ENCODE measurements at regions not wholly inside any gene's neighbourhood (a gene's known extent, or its start where the extent isn't known, plus 50 kb on each side); places are given as distances from the start of the nearest gene placed in this dataset.
"Not testable (repeated sequence)": the region's sequence is repeated elsewhere in the genome, so short reads cannot be mapped to it uniquely, and the experiment has no call there.

- in situ Hi-C loops (cut with HindIII; ENCODE audit: low pct_unique_long_range_greater_than_20kb, low sequenced_read_pairs) = no loop called here
- no peak for DNase-seq (ENCODE audit: low read depth in 1 of 2, low spot score in 1 of 2)
- TF ChIP-seq JUND (IDR thresholded peaks at IDR 0.05; ENCODE audit: low read depth) = no peak
Measured at GRCh38 chr6:74439123-74439811, 743.3 kb downstream of the CD109 start.

GRCh38 chr6:74438395-74438794 lies 742.4 kb downstream of the CD109 start:
- in situ Hi-C loops (cut with HindIII; ENCODE audit: low pct_unique_long_range_greater_than_20kb, low sequenced_read_pairs); DNase-seq (ENCODE audit: low read depth in 1 of 2, low spot score in 1 of 2): not testable (repeated sequence)

GRCh38 chr6:74434171-74434570 lies 738.2 kb downstream of the CD109 start:
- no peak for DNase-seq (ENCODE audit: low read depth in 1 of 2, low spot score in 1 of 2)
- no peak for TF ChIP-seq JUND (IDR thresholded peaks at IDR 0.05; ENCODE audit: low read depth)
- in situ Hi-C loops (cut with HindIII; ENCODE audit: low pct_unique_long_range_greater_than_20kb, low sequenced_read_pairs) = no loop called here

- in situ Hi-C loops (cut with HindIII; ENCODE audit: low pct_unique_long_range_greater_than_20kb, low sequenced_read_pairs) = no loop called here
- TF ChIP-seq JUND (IDR thresholded peaks at IDR 0.05; ENCODE audit: low read depth) = no peak
- DNase-seq (ENCODE audit: low read depth in 1 of 2, low spot score in 1 of 2) = no peak
Measured at GRCh38 chr6:74431873-74432580, 736.0 kb downstream of the CD109 start.

GRCh38 chr6:74420221-74420620 lies 724.2 kb downstream of the CD109 start:
- no peak for TF ChIP-seq JUND (IDR thresholded peaks at IDR 0.05; ENCODE audit: low read depth)
- in situ Hi-C loops (cut with HindIII; ENCODE audit: low pct_unique_long_range_greater_than_20kb, low sequenced_read_pairs) = no loop called here
- no peak for DNase-seq (ENCODE audit: low read depth in 1 of 2, low spot score in 1 of 2)

GRCh38 chr6:74415056-74415455 lies 719.1 kb downstream of the CD109 start:
- no peak for DNase-seq (ENCODE audit: low read depth in 1 of 2, low spot score in 1 of 2)
- no peak for TF ChIP-seq JUND (IDR thresholded peaks at IDR 0.05; ENCODE audit: low read depth)
- in situ Hi-C loops (cut with HindIII; ENCODE audit: low pct_unique_long_range_greater_than_20kb, low sequenced_read_pairs) = no loop called here

GRCh38 chr6:74410630-74411029 lies 714.6 kb downstream of the CD109 start:
- in situ Hi-C loops (cut with HindIII; ENCODE audit: low pct_unique_long_range_greater_than_20kb, low sequenced_read_pairs) = no loop called here
- DNase-seq (ENCODE audit: low read depth in 1 of 2, low spot score in 1 of 2) = peak in 1 of 2 experiments; percentile 27
- TF ChIP-seq JUND (IDR thresholded peaks at IDR 0.05; ENCODE audit: low read depth) = no peak

GRCh38 chr6:74409447-74409846 lies 713.4 kb downstream of the CD109 start:
- peak in 1 of 2 experiments; percentile 73 for DNase-seq (ENCODE audit: low read depth in 1 of 2, low spot score in 1 of 2)
- in situ Hi-C loops (cut with HindIII; ENCODE audit: low pct_unique_long_range_greater_than_20kb, low sequenced_read_pairs) = no loop called here
- no peak for TF ChIP-seq JUND (IDR thresholded peaks at IDR 0.05; ENCODE audit: low read depth)

- in situ Hi-C loops (cut with HindIII; ENCODE audit: low pct_unique_long_range_greater_than_20kb, low sequenced_read_pairs) = no loop called here
- no peak for DNase-seq (ENCODE audit: low read depth in 1 of 2, low spot score in 1 of 2)
- TF ChIP-seq JUND (IDR thresholded peaks at IDR 0.05; ENCODE audit: low read depth) = no peak
Measured at GRCh38 chr6:74408844-74409243, 712.8 kb downstream of the CD109 start.

- in situ Hi-C loops (cut with HindIII; ENCODE audit: low pct_unique_long_range_greater_than_20kb, low sequenced_read_pairs) = no loop called here
- no peak for TF ChIP-seq JUND (IDR thresholded peaks at IDR 0.05; ENCODE audit: low read depth)
- DNase-seq (ENCODE audit: low read depth in 1 of 2, low spot score in 1 of 2) = peak in 1 of 2 experiments; percentile 4
Measured at GRCh38 chr6:74404366-74404765, 708.4 kb downstream of the CD109 start.

- no peak for TF ChIP-seq JUND (IDR thresholded peaks at IDR 0.05; ENCODE audit: low read depth)
- in situ Hi-C loops (cut with HindIII; ENCODE audit: low pct_unique_long_range_greater_than_20kb, low sequenced_read_pairs) = no loop called here
Measured at GRCh38 chr6:74402781-74403180, 706.8 kb downstream of the CD109 start.

GRCh38 chr6:74378437-74378836 lies 682.4 kb downstream of the CD109 start:
- in situ Hi-C loops (cut with HindIII; ENCODE audit: low pct_unique_long_range_greater_than_20kb, low sequenced_read_pairs); DNase-seq (ENCODE audit: low read depth in 1 of 2, low spot score in 1 of 2): not testable (repeated sequence)

More at GRCh38 chr6:74402781-74403180, 706.8 kb downstream of the CD109 start:
- DNase-seq (ENCODE audit: low read depth in 1 of 2, low spot score in 1 of 2) = no peak

- in situ Hi-C loops (cut with HindIII; ENCODE audit: low pct_unique_long_range_greater_than_20kb, low sequenced_read_pairs) = no loop called here
- DNase-seq (ENCODE audit: low read depth in 1 of 2, low spot score in 1 of 2) = peak in 1 of 2 experiments; percentile 10
- TF ChIP-seq JUND (IDR thresholded peaks at IDR 0.05; ENCODE audit: low read depth) = no peak
Measured at GRCh38 chr6:74369556-74369993, 673.6 kb downstream of the CD109 start.
